K562 (cell line): ENCODE measurements at regions not wholly inside any gene's neighbourhood (a gene's known extent, or its start where the extent isn't known, plus 50 kb on each side); places are given as distances from the start of the nearest gene placed in this dataset.
A peak's percentile ranks its signal among the peaks of the same experiment; 100 is the strongest.

ENCODE experiments used
- ATAC-seq: fragments of 200-7000 bp; cut with Tn5 transposase; 3 replicates; pipeline ENCODE4 v1.9.1; 2020; ENCODE audit warnings: moderate library complexity
- BruUV-seq: library from RNA; stranded (reverse); fragments of 400-500 nt; replicated peaks from 2 replicates; lab custom pipeline; 2021; lab: Mats Ljungman, UMichigan
- CTCF ChIA-PET: fragments of 300-600 bp; formaldehyde crosslinking; extraction: SDS; loops from one replicate; lab custom pipeline; 2021; ENCODE audit warnings: low intra/inter-chr PET ratio; lab: Yijun Ruan, JAX
- POLR2A ChIA-PET: fragments of 300-600, 350-650 bp; sonication (Branson Sonifier 250); formaldehyde crosslinking; extraction: SDS; loops from one replicate; lab custom pipeline; 2021; ENCODE audit warnings: antibody characterized with exemption, inconsistent platforms; lab: Yijun Ruan, JAX
- DNase-seq, 4 experiments: peaks; one replicate each; pipeline versions ENCODE4 v3.0.0 to v3.0.0-alpha.2; 2011 to 2018; ENCODE audit warnings: low spot score in 3 of 4, mixed read lengths in 3 of 4; ENCODE audit errors: extremely low read depth in 1 of 4
- FAIRE-seq: peaks from 2 replicates; lab custom pipeline; 2011; peaks lifted over from hg19 to GRCh38; lab: Jason Lieb, UNC
- H2AFZ ChIP-seq: 2 replicates; pipeline ENCODE4 v1.6.0; 2011; ENCODE audit warnings: low read depth, low read length, control low read depth, inconsistent platforms
- H3K27ac ChIP-seq: fragments of 200-600 bp; 3 replicates; pipeline ENCODE4 v1.8.0; 2011; ENCODE audit warnings: low read depth, mild to moderate bottlenecking, control low read depth, inconsistent platforms, low read length, moderate library complexity, mixed read lengths; ENCODE audit errors: extremely low read depth
- H3K27me3 ChIP-seq, 2 experiments: fragments of 300-600 bp in 1 of 2; 2 replicates in 1 of 2; 3 replicates in 1 of 2; pipeline versions ENCODE4 v1.6.0 to v1.8.0; 2011; ENCODE audit warnings: inconsistent platforms in 2 of 2, low read length in 2 of 2, mild to moderate bottlenecking in 1 of 2, mixed read lengths in 1 of 2, moderate library complexity in 1 of 2; ENCODE audit not compliant: control insufficient read depth in 2 of 2, insufficient read depth in 2 of 2
- H3K36me3 ChIP-seq: fragments of 300-600 bp; 3 replicates; pipeline ENCODE4 v1.8.0; 2011; ENCODE audit warnings: mild to moderate bottlenecking, low read length, inconsistent platforms; ENCODE audit not compliant: control insufficient read depth, insufficient read depth
- H3K4me1 ChIP-seq, 2 experiments: fragments of 200-600 bp in 1 of 2; replicated peaks in 1 of 2; 2 replicates in 1 of 2; 3 replicates in 1 of 2; pipeline versions ENCODE4 v1.5.1 to v1.8.0; 2011; ENCODE audit warnings: inconsistent platforms in 2 of 2, low read length in 2 of 2, mild to moderate bottlenecking in 1 of 2, mixed read lengths in 1 of 2, moderate library complexity in 1 of 2; ENCODE audit not compliant: control insufficient read depth in 2 of 2, insufficient read depth in 2 of 2
- H3K4me2 ChIP-seq: 2 replicates; pipeline ENCODE4 v1.6.1; 2011; ENCODE audit warnings: low read length, control low read depth, inconsistent platforms, mixed read lengths; ENCODE audit not compliant: insufficient read depth
- H3K4me3 ChIP-seq: fragments of 200-600 bp; sonication (generic), shearing (Covaris generic); 2 replicates; pipeline ENCODE4 v1.5.1; 2016; ENCODE audit warnings: control low read depth, inconsistent platforms
- H3K79me2 ChIP-seq: fragments of 200-600 bp; 3 replicates; pipeline ENCODE4 v1.8.0; 2011; ENCODE audit warnings: low read length, inconsistent platforms; ENCODE audit not compliant: control insufficient read depth, insufficient read depth
- H3K9ac ChIP-seq, 2 experiments: 2 replicates each; pipeline versions ENCODE4 v1.6.0 to v1.6.1; 2011; ENCODE audit warnings: low read depth in 2 of 2, low read length in 2 of 2, control low read depth in 1 of 2, inconsistent platforms in 1 of 2, mild to moderate bottlenecking in 1 of 2, mixed read lengths in 1 of 2; ENCODE audit not compliant: insufficient read depth in 1 of 2
- H3K9me1 ChIP-seq: one replicate; pipeline ENCODE4 v1.6.0; 2011; ENCODE audit warnings: inconsistent platforms, mild to moderate bottlenecking, low read length, moderate library complexity; ENCODE audit not compliant: control insufficient read depth, insufficient read depth
- H3K9me3 ChIP-seq: replicated peaks from 2 replicates; pipeline ENCODE4 v1.5.1; 2011; ENCODE audit warnings: low read depth, low read length, inconsistent platforms; ENCODE audit not compliant: control insufficient read depth, insufficient read depth
- H4K20me1 ChIP-seq: replicated peaks from 2 replicates; pipeline ENCODE4 v1.6.1; 2011; ENCODE audit warnings: low read length, inconsistent platforms, mixed read lengths; ENCODE audit not compliant: control insufficient read depth, insufficient read depth
- ARID1B ChIP-seq: fragments of 450-650 bp; IDR thresholded peaks from 2 replicates; pipeline ENCODE4 v1.6.1; 2016; ENCODE audit warnings: antibody characterized with exemption, mild to moderate bottlenecking, inconsistent platforms
- BMI1 ChIP-seq: fragments of 150-350 bp; IDR thresholded peaks from 2 replicates; pipeline ENCODE4 v1.6.1; 2014; ENCODE audit warnings: low read length
- C11orf30 ChIP-seq: fragments of 450-650 bp; IDR thresholded peaks from 2 replicates; pipeline ENCODE4 v1.6.1; 2016; ENCODE audit warnings: low read depth, mild to moderate bottlenecking
- CHCHD3 ChIP-seq: fragments of 250-450 bp; sonication (Bioruptor Pico); IDR thresholded peaks from 2 replicates; pipeline ENCODE4 v2.1.2; 2022; ENCODE audit warnings: mild to moderate bottlenecking
- CHD1 ChIP-seq: fragments of 200-600 bp; sonication (generic); IDR thresholded peaks from one replicate; pipeline ENCODE4 v1.6.1; 2012; ENCODE audit warnings: mild to moderate bottlenecking, moderate library complexity, low read length, inconsistent platforms
- MAFG ChIP-seq: fragments of 450-650 bp; conservative IDR thresholded peaks from 2 replicates; pipeline ENCODE4 v1.6.1; 2016; ENCODE audit warnings: missing genetic modification characterization, missing compliant biosample characterization
- MCM2 ChIP-seq: fragments of 450-650 bp; IDR thresholded peaks from 2 replicates; pipeline ENCODE4 v1.6.1; 2017; ENCODE audit warnings: low read depth, mild to moderate bottlenecking
- MECOM ChIP-seq: fragments of 250-450 bp; sonication (Bioruptor Pico); IDR thresholded peaks from 2 replicates; pipeline ENCODE4 v1.8.0; 2022; ENCODE audit warnings: inconsistent platforms
- NFE2L1 ChIP-seq: fragments of 450-650 bp; IDR thresholded peaks from 2 replicates; pipeline ENCODE4 v1.6.1; 2016; ENCODE audit warnings: missing genetic modification characterization, low read depth, mild to moderate bottlenecking, missing compliant biosample characterization, moderate library complexity, borderline replicate concordance
- PML ChIP-seq: IDR thresholded peaks from 2 replicates; pipeline ENCODE4 v1.6.1; 2012; ENCODE audit warnings: low read length, inconsistent platforms
- PYGO2 ChIP-seq: fragments of 450-650 bp; IDR thresholded peaks from 2 replicates; pipeline ENCODE4 v1.6.1; 2016; ENCODE audit warnings: mild to moderate bottlenecking, missing genetic modification characterization, moderate library complexity, missing compliant biosample characterization
- XRCC4 ChIP-seq: IDR thresholded peaks from one replicate; pipeline ENCODE4 v1.6.1; 2011; ENCODE audit not compliant: insufficient read depth, insufficient read length; ENCODE audit errors: extremely low read depth
- ZNF316 ChIP-seq: fragments of 450-650 bp; IDR thresholded peaks from 2 replicates; pipeline ENCODE4 v1.6.1; 2016
- ZNF707 ChIP-seq: fragments of 250-450 bp; sonication (Bioruptor Pico); conservative IDR thresholded peaks from 2 replicates; pipeline ENCODE4 v1.8.0; 2022; ENCODE audit warnings: inconsistent platforms, mild to moderate bottlenecking, moderate library complexity
- WGBS: fragments of 100-300 bp; shearing (Covaris generic); methylation state at CpG from one replicate; pipeline ENCODE4 v1.1.6; 2016; ENCODE audit warnings: low coverage, mixed read lengths; ENCODE audit not compliant: insufficient coverage; ENCODE audit errors: missing lambda C conversion rate; 5-methylcytosine and 5-hydroxymethylcytosine counted together
- in situ Hi-C: fragments of 300-500 bp; cut with MboI; formaldehyde crosslinking; loops from 4 replicates; pipeline ENCODE4 v1.15.0; 2018; ENCODE audit warnings: inconsistent platforms, mixed read lengths
- intact Hi-C: fragments of 100-400 bp; cut with micrococcal nuclease; formaldehyde crosslinking; loops from 2 replicates; pipeline ENCODE4 v1.14.2; 2022
- TF ChIP-seq, protein P1 (sequence below): fragments of 250-450 bp; sonication (Bioruptor Pico); IDR thresholded peaks from 2 replicates; pipeline ENCODE4 v1.8.0; 2022; ENCODE audit warnings: moderate library complexity, mild to moderate bottlenecking, inconsistent platforms
- TF ChIP-seq, protein P2 (sequence below), 2 experiments: fragments of 450-650 bp; IDR thresholded peaks; 2 replicates each; pipeline ENCODE4 v1.6.1; 2016

DNA sequence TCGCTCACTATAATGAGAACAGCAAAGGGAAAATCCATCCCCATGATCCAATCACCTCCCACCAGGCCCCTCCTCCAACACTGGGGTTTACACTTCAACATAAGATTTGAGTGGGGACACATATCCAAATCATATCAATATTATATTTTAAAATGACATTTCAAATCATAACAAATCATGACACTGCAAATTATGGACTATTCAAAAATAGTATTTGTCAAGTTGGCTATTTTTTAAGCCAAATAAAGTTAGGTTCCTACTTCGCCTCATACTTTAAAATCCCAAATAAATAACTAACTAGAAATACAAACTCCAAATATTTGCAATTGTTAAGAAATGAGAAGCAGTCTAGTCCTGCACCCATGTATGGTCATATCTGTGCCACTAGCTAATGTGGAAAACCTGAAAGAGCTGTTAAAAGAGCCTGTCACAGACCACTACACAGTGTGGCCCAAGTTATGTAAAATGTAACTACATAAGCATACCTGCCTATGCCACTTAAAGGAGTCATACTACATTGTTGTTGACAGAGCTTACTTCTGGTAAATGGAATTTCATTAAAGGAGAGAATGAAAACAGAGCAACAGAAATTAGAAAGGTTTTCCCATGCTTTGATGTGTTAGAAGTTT lies 334.7 kb upstream of the GULP1 start:
- TF ChIP-seq C11orf30 (peak; percentile 18; the same call in 1 of the 2 replicates), BMI1 (no peak), MCM2 (no peak), ZNF316 (peak; percentile 79), CHCHD3 (CRISPR knock-in tag) (no peak), ARID1B (no peak), MAFG (tag) (peak; percentile 34; the same call in 1 of the 2 replicates)
- intact Hi-C loops, result no loop called here
- POLR2A ChIA-PET, result no interaction called here

DNA sequence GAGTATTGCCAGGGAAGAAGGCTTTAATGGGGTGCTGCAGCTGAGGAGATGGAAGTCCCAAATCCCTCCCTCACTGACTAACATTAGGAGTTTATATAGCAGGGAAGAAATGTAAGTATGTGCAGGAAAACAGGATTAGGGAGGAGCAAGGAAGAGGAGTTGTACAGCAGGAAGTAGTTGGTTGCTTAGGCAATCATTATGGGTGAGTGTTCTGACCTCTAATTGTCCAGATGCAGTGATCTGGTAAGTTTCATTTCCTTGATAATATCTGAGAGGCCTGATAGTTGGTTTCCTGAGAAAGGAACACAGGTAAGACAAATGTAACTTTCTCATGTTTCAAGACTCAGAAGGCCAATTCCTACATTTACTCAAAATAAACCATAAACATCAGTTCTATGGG lies 331.9 kb upstream of the GULP1 start:
- no peak overlapping the region for H3K4me2 ChIP-seq
- FAIRE-seq, result no peak
- H3K27ac ChIP-seq, result no peak overlapping the region
- POLR2A ChIA-PET, result no interaction called here
- no peaks in the 10 kb centered on the region for H3K9me1 ChIP-seq
- H3K36me3 ChIP-seq, result no peaks in the 10 kb centered on the region
- H3K9me3 ChIP-seq, result no peaks in the 10 kb centered on the region
- H3K4me1 ChIP-seq, result no peaks in the 10 kb centered on the region
- CTCF ChIA-PET, result no interaction called here
- intact Hi-C loops, result no loop called here
- ATAC-seq, result no peak
- H3K79me2 ChIP-seq, result no peaks in the 10 kb centered on the region
- no peaks in the 10 kb centered on the region for H3K27me3 ChIP-seq
- H3K4me3 ChIP-seq, result no peak overlapping the region
- in situ Hi-C loops, result no loop called here
- no peak overlapping the region for H2AFZ ChIP-seq
- BruUV-seq, result no TSS peak
- H3K9ac ChIP-seq, result no peak overlapping the region
- H4K20me1 ChIP-seq, result no peaks in the 10 kb centered on the region
- no peak for DNase-seq
- no peak for TF ChIP-seq MECOM (CRISPR knock-in tag)
- no peak for TF ChIP-seq PYGO2 (tag)
- no peak for TF ChIP-seq ZNF707 (CRISPR knock-in tag)
- TF ChIP-seq, protein P1, sequence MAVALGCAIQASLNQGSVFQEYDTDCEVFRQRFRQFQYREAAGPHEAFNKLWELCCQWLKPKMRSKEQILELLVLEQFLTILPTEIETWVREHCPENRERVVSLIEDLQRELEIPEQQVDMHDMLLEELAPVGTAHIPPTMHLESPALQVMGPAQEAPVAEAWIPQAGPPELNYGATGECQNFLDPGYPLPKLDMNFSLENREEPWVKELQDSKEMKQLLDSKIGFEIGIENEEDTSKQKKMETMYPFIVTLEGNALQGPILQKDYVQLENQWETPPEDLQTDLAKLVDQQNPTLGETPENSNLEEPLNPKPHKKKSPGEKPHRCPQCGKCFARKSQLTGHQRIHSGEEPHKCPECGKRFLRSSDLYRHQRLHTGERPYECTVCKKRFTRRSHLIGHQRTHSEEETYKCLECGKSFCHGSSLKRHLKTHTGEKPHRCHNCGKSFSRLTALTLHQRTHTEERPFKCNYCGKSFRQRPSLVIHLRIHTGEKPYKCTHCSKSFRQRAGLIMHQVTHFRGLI, result no peak
- no peak for TF ChIP-seq CHD1
- no peak for TF ChIP-seq C11orf30
- TF ChIP-seq, protein P2, sequence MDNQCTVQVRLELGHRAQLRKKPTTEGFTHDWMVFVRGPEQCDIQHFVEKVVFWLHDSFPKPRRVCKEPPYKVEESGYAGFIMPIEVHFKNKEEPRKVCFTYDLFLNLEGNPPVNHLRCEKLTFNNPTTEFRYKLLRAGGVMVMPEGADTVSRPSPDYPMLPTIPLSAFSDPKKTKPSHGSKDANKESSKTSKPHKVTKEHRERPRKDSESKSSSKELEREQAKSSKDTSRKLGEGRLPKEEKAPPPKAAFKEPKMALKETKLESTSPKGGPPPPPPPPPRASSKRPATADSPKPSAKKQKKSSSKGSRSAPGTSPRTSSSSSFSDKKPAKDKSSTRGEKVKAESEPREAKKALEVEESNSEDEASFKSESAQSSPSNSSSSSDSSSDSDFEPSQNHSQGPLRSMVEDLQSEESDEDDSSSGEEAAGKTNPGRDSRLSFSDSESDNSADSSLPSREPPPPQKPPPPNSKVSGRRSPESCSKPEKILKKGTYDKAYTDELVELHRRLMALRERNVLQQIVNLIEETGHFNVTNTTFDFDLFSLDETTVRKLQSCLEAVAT (IDR thresholded peaks at IDR 0.05), result no peak
- no peak for TF ChIP-seq PML
- no peak for TF ChIP-seq XRCC4
- TF ChIP-seq NFE2L1, result no peak

More for the DNA sequence above, 334.7 kb upstream of the GULP1 start:
- Histone ChIP-seq H3K27me3 (no peaks in the 10 kb centered on the region), H3K4me1 (no peaks in the 10 kb centered on the region), H3K4me3 (no peak overlapping the region), H3K27ac (no peak overlapping the region), H2AFZ (no peak overlapping the region), H3K36me3 (no peaks in the 10 kb centered on the region), H3K9me1 (no peaks in the 10 kb centered on the region), H3K4me2 (no peak overlapping the region), H3K9ac (no peak overlapping the region), H3K9me3 (no peaks in the 10 kb centered on the region), H4K20me1 (no peaks in the 10 kb centered on the region), H3K79me2 (no peaks in the 10 kb centered on the region)
- CTCF ChIA-PET, result interaction anchor here (0.6 kb wide), 1 partner anchor 53 kb away, joined by 3 read pairs; no protein-coding TSS in a partner anchor
- FAIRE-seq (no peak), ATAC-seq (no peak), DNase-seq (no peak)
- in situ Hi-C loops, result no loop called here
- no TSS peak for BruUV-seq
- WGBS, result 0% methylated on average over 2 of the region's 2 CpGs
